ENCODE measurements at regions not wholly inside any gene's neighbourhood (a gene's known extent, or its start where the extent isn't known, plus 50 kb on each side); places are given as distances from the start of the nearest gene placed in this dataset.

- no peaks in the 10 kb centered on the region for H3K36me3 ChIP-seq
- no peaks in the 10 kb centered on the region for H3K9me3 ChIP-seq
- intact Hi-C loops (cut with DNase I) = no loop called here
- no peak for TF ChIP-seq POLR2A (IDR thresholded peaks at IDR 0.05)
- TF ChIP-seq CTCF (IDR thresholded peaks at IDR 0.05) = no peak
- no peak for DNase-seq
- no peaks in the 10 kb centered on the region for H3K4me1 ChIP-seq
- 59 to 61% methylated on average over 1 of the region's 1 CpG for WGBS, 2 donors
- no peaks in the 10 kb centered on the region for H3K27me3 ChIP-seq
- H3K27ac ChIP-seq = no peak overlapping the region
- no peak overlapping the region for H3K4me3 ChIP-seq
Observed at GRCh38 chr3:174792864-174793263, 66.3 kb upstream of the NAALADL2 start.

Small RNA genes in the stretch of these regions (small RNA-seq; reads per million reads assigned to genes)
- gene RN7SKP40 = 0 reads per million in 4 donors

Data from esophagus squamous epithelium (tissue), 5 donors.